ENCODE measurements at regions not wholly inside any gene's neighbourhood (a gene's known extent, or its start where the extent isn't known, plus 50 kb on each side); places are given as distances from the start of the nearest gene placed in this dataset.

GRCh38 chr1:101603726-101604125, 366.9 kb downstream of the S1PR1 start:
- no peaks in the 10 kb centered on the region for H3K4me1 ChIP-seq
- H3K4me3 ChIP-seq, result no peak overlapping the region
- ChIA-PET POLR2A (no interaction called here), CTCF (no interaction called here)
- FAIRE-seq, result no peak
- H3K9me3 ChIP-seq, result no peaks in the 10 kb centered on the region
- DNase-seq (ENCODE audit: low read depth in 1 of 2, low spot score in 1 of 2), result no peak
- WGBS (ENCODE audit: missing lambda C conversion rate), result 0% methylated on average over 1 of the region's 1 CpG
- H3K4me2 ChIP-seq, result no peak overlapping the region
- TF ChIP-seq NFE2L2 (conservative IDR thresholded peaks at IDR 0.05; ENCODE audit: low read length), result no peak
- TF ChIP-seq MAFK (IDR thresholded peaks at IDR 0.05; ENCODE audit: partially characterized antibody), result no peak
- no peak for TF ChIP-seq RAD21 (conservative IDR thresholded peaks at IDR 0.05 in 1 of 2, IDR thresholded peaks at IDR 0.05 in 1 of 2)
- no peak for TF ChIP-seq FOSB (CRISPR knock-in tag; IDR thresholded peaks at IDR 0.05)
- no peak for TF ChIP-seq NR3C1 (IDR thresholded peaks at IDR 0.05)
- no peak for TF ChIP-seq ESRRA (IDR thresholded peaks at IDR 0.05; ENCODE audit: borderline replicate concordance, low read length)
- no peak overlapping the region for H3K27ac ChIP-seq
- no peak for ATAC-seq

- H3K27ac ChIP-seq, result no peak overlapping the region
- no peak overlapping the region for H3K4me2 ChIP-seq
- H3K4me1 ChIP-seq, result no peaks in the 10 kb centered on the region
- DNase-seq (ENCODE audit: low read depth in 1 of 2, low spot score in 1 of 2), result no peak
- H3K9me3 ChIP-seq, result no peaks in the 10 kb centered on the region
- CTCF ChIA-PET, result no interaction called here
- TF ChIP-seq CBX2 (IDR thresholded peaks at IDR 0.05; ENCODE audit: borderline replicate concordance, low read depth), result no peak
- TF ChIP-seq RARB (CRISPR knock-in tag; IDR thresholded peaks at IDR 0.05), result no peak
- TF ChIP-seq MAX (IDR thresholded peaks at IDR 0.05), result no peak
- no peak for TF ChIP-seq TFCP2L1 (CRISPR knock-in tag; IDR thresholded peaks at IDR 0.05)
- TF ChIP-seq POLR2A (IDR thresholded peaks at IDR 0.05; ENCODE audit: low read length), result no peak
- TF ChIP-seq RNF2 (IDR thresholded peaks at IDR 0.05; ENCODE audit: borderline replicate concordance, low read depth), result no peak
- TF ChIP-seq ATOH8 (CRISPR knock-in tag; IDR thresholded peaks at IDR 0.05; ENCODE audit: low read depth), result no peak
- no peak for TF ChIP-seq HOXB13 (CRISPR knock-in tag; IDR thresholded peaks at IDR 0.05; ENCODE audit: low read depth)
- POLR2A ChIA-PET, result no interaction called here
- FAIRE-seq, result no peak
- no peak for ATAC-seq
- 0% methylated on average over 2 of the region's 2 CpGs for WGBS (ENCODE audit: missing lambda C conversion rate)
- H3K4me3 ChIP-seq, result no peak overlapping the region
Observed at GRCh38 chr1:101605878-101606277, 369.1 kb downstream of the S1PR1 start.

- CTCF ChIA-PET, result no interaction called here
- H3K9me3 ChIP-seq, result no peaks in the 10 kb centered on the region
- no peak overlapping the region for H3K4me3 ChIP-seq
- H3K27ac ChIP-seq, result no peak overlapping the region
- H3K4me1 ChIP-seq, result no peaks in the 10 kb centered on the region
- DNase-seq (ENCODE audit: low read depth in 1 of 2, low spot score in 1 of 2), result no peak
- TF ChIP-seq RCOR1 (IDR thresholded peaks at IDR 0.05; ENCODE audit: low read depth, low read length) (no peak), JUNB (IDR thresholded peaks at IDR 0.05) (no peak), TP53 (CRISPR knock-in tag; IDR thresholded peaks at IDR 0.05) (no peak), KDM1A (IDR thresholded peaks at IDR 0.05; ENCODE audit: low read depth) (no peak), RFX5 (IDR thresholded peaks at IDR 0.05) (no peak), BHLHE40 (IDR thresholded peaks at IDR 0.05; ENCODE audit: low read depth, low read length) (no peak), CHD2 (IDR thresholded peaks at IDR 0.05; ENCODE audit: low read length, partially characterized antibody) (no peak)
- POLR2A ChIA-PET, result no interaction called here
- FAIRE-seq, result no peak
- no peak for ATAC-seq
- no peak overlapping the region for H3K4me2 ChIP-seq
Observed at GRCh38 chr1:101613546-101613945, 376.7 kb downstream of the S1PR1 start.

- Histone ChIP-seq H3K27ac (no peak overlapping the region), H3K4me1 (no peaks in the 10 kb centered on the region), H3K9me3 (no peaks in the 10 kb centered on the region), H3K4me3 (no peak overlapping the region), H3K4me2 (no peak overlapping the region)
- ATAC-seq, result no peak
- CTCF ChIA-PET, result no interaction called here
- POLR2A ChIA-PET, result no interaction called here
- TF ChIP-seq HES2 (IDR thresholded peaks at IDR 0.05) (no peak), RAD21 (conservative IDR thresholded peaks at IDR 0.05 in 1 of 2, IDR thresholded peaks at IDR 0.05 in 1 of 2) (no peak), POLR2A (IDR thresholded peaks at IDR 0.05; ENCODE audit: low read length) (no peak), HMGXB4 (CRISPR knock-in tag; IDR thresholded peaks at IDR 0.05; ENCODE audit: borderline replicate concordance) (no peak), CHD4 (IDR thresholded peaks at IDR 0.05; ENCODE audit: borderline replicate concordance) (no peak), JUNB (IDR thresholded peaks at IDR 0.05) (no peak), ESRRA (IDR thresholded peaks at IDR 0.05; ENCODE audit: borderline replicate concordance, low read length) (no peak), EP300 (IDR thresholded peaks at IDR 0.05) (no peak), HDAC2 (IDR thresholded peaks at IDR 0.05) (no peak), EHMT2 (IDR thresholded peaks at IDR 0.05; ENCODE audit: low read depth) (no peak), RNF2 (IDR thresholded peaks at IDR 0.05; ENCODE audit: borderline replicate concordance, low read depth) (no peak), FOSB (CRISPR knock-in tag; IDR thresholded peaks at IDR 0.05) (no peak), HEYL (CRISPR knock-in tag; IDR thresholded peaks at IDR 0.05) (no peak), RFX5 (IDR thresholded peaks at IDR 0.05) (no peak), MAZ (IDR thresholded peaks at IDR 0.05; ENCODE audit: borderline replicate concordance, low read depth, low read length) (no peak), MAX (IDR thresholded peaks at IDR 0.05) (no peak), NR3C1 (IDR thresholded peaks at IDR 0.05) (no peak)
- FAIRE-seq, result no peak
- DNase-seq (ENCODE audit: low read depth in 1 of 2, low spot score in 1 of 2), result no peak
- WGBS (ENCODE audit: missing lambda C conversion rate), result 17% methylated on average over 4 of the region's 5 CpGs
Observed at GRCh38 chr1:101618900-101619299, 377.8 kb downstream of the OLFM3 start.

All from A549 (cell line).